ENCODE measurements at regions not wholly inside any gene's neighbourhood (a gene's known extent, or its start where the extent isn't known, plus 50 kb on each side); places are given as distances from the start of the nearest gene placed in this dataset.

DNA sequence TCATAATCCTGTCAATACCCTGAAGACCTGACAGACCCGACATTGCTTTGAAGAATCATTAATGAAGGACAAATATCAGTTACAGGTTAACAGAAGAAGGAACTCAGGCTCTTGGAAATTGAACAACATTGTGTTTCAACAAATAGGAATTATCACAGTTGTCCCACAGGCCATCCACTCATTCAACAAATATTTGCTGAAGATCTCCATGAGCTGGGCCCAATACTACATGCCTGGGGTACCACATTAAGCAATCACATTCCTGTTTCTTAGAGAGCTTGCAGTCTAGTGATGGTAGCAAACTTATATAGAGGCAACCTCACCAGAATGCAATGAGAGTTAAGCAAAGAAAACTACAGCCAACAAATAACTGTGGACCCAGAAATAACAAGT is 671.6 kb upstream of the ACVR2A start:
- H3K79me1 ChIP-seq (ENCODE audit: insufficient read depth, low read depth, low read length, poor library complexity, severe bottlenecking): no peaks in the 10 kb centered on the region
- no peak overlapping the region for H3K4ac ChIP-seq (ENCODE audit: low read depth, low read length)
- H3K9ac ChIP-seq (ENCODE audit: extremely low read depth, insufficient read length, low read length): no peak overlapping the region
- H3K79me2 ChIP-seq (ENCODE audit: insufficient read depth, low read length): no peaks in the 10 kb centered on the region
- H4K91ac ChIP-seq (ENCODE audit: insufficient read length, low read depth, low read length): no peak overlapping the region
- H4K5ac ChIP-seq (ENCODE audit: insufficient read length, low read depth, low read length): no peak overlapping the region
- H3K4me1 Mint-ChIP-seq: peaks cover 23 to 31% of the 10 kb centered on the region in 2 experiments
- peaks cover 4% of the 10 kb centered on the region; the same call in 1 of the 2 replicates for H3K4me1 ChIP-seq (ENCODE audit: insufficient read depth, low read length)
- no peak overlapping the region for H3K14ac ChIP-seq (ENCODE audit: insufficient read depth, low read length)
- no peak overlapping the region for H2BK120ac ChIP-seq (ENCODE audit: low read depth, low read length, poor library complexity, severe bottlenecking)
- no peak overlapping the region for H2BK20ac ChIP-seq (ENCODE audit: low read depth, low read length, poor library complexity, severe bottlenecking)
- H2AFZ ChIP-seq (ENCODE audit: low read length): no peak overlapping the region
- H3K4me2 ChIP-seq (ENCODE audit: insufficient read depth, insufficient read length, low read length): no peak overlapping the region
- no peak overlapping the region for H2BK5ac ChIP-seq (ENCODE audit: insufficient read length, low read length)
- H3K4me3 Mint-ChIP-seq: no peak overlapping the region
- H3K9me3 ChIP-seq (ENCODE audit: control insufficient read depth, low read depth, low read length): no peaks in the 10 kb centered on the region
- DNase-seq: no peak
- no peak overlapping the region for H2BK15ac ChIP-seq (ENCODE audit: low read depth, low read length)
- no peak overlapping the region for H3K56ac ChIP-seq (ENCODE audit: insufficient read length, low read depth, low read length)
- H3K27me3 ChIP-seq (ENCODE audit: insufficient read depth, low read length): no peaks in the 10 kb centered on the region
- no peaks in the 10 kb centered on the region for H4K20me1 ChIP-seq (ENCODE audit: control insufficient read depth, insufficient read depth, insufficient read length)
- no peak overlapping the region for H2BK12ac ChIP-seq (ENCODE audit: insufficient read length, low read depth, low read length)
- H3K27ac ChIP-seq (ENCODE audit: insufficient read length, low read depth, low read length): no peak overlapping the region
- H2AK5ac ChIP-seq (ENCODE audit: insufficient read length, low read length): no peak overlapping the region
- H3K36me3 Mint-ChIP-seq (ENCODE audit: insufficient read depth in 1 of 3, low read depth in 3 of 3): peaks cover 0 to 3% (median 0%) of the 10 kb centered on the region in 3 experiments; a peak in 2 of 7 replicates
- H3K23me2 ChIP-seq (ENCODE audit: insufficient read length, low read depth, low read length, poor library complexity, severe bottlenecking): no peaks in the 10 kb centered on the region
- no peak overlapping the region for H3K27ac Mint-ChIP-seq
- no CpG with 5 or more reads among the region's 1 CpG for WGBS (ENCODE audit: extremely low coverage, insufficient read length, low lambda C conversion rate)
- TF ChIP-seq, protein P1, sequence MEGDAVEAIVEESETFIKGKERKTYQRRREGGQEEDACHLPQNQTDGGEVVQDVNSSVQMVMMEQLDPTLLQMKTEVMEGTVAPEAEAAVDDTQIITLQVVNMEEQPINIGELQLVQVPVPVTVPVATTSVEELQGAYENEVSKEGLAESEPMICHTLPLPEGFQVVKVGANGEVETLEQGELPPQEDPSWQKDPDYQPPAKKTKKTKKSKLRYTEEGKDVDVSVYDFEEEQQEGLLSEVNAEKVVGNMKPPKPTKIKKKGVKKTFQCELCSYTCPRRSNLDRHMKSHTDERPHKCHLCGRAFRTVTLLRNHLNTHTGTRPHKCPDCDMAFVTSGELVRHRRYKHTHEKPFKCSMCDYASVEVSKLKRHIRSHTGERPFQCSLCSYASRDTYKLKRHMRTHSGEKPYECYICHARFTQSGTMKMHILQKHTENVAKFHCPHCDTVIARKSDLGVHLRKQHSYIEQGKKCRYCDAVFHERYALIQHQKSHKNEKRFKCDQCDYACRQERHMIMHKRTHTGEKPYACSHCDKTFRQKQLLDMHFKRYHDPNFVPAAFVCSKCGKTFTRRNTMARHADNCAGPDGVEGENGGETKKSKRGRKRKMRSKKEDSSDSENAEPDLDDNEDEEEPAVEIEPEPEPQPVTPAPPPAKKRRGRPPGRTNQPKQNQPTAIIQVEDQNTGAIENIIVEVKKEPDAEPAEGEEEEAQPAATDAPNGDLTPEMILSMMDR (conservative IDR thresholded peaks at IDR 0.05): no peak
- no peak overlapping the region for H3T11ph ChIP-seq (ENCODE audit: low read length)
- no peak overlapping the region for H3K23ac ChIP-seq (ENCODE audit: insufficient read length, low read depth, low read length)
- H4K8ac ChIP-seq (replicated peaks; ENCODE audit: insufficient read length, low read depth, low read length): no peak overlapping the region
- H3K18ac ChIP-seq (ENCODE audit: insufficient read length, low read depth, low read length): no peak overlapping the region
- peaks cover 11% of the 10 kb centered on the region for H3K27me3 Mint-ChIP-seq (ENCODE audit: low read depth)
- no peaks in the 10 kb centered on the region; a peak in 1 of 5 replicates for H3K9me3 Mint-ChIP-seq
